ENCODE measurements at regions not wholly inside any gene's neighbourhood (a gene's known extent, or its start where the extent isn't known, plus 50 kb on each side); places are given as distances from the start of the nearest gene placed in this dataset.

GRCh38 chr15:98126326-98127085, 166.0 kb downstream of the ARRDC4 start:
- no peak for TF ChIP-seq CTCF (conservative IDR thresholded peaks at IDR 0.05; ENCODE audit: low read depth, low read length)
- TF ChIP-seq EZH2 (IDR thresholded peaks at IDR 0.05; ENCODE audit: low read length, unreplicated experiment): no peak
- no peak for TF ChIP-seq EZH2phosphoT487 (IDR thresholded peaks at IDR 0.05; ENCODE audit: borderline replicate concordance, low read length)
